WTC11 (cell line): ENCODE measurements at regions not wholly inside any gene's neighbourhood (a gene's known extent, or its start where the extent isn't known, plus 50 kb on each side); places are given as distances from the start of the nearest gene placed in this dataset.

Experiments used
- ATAC-seq: fragments of 200-7000 bp; cut with Tn5 transposase; 2 replicates; pipeline ENCODE4 v1.10.0; 2021; ENCODE audit warnings: mild to moderate bottlenecking, moderate library complexity
- CTCF ChIA-PET: fragments of 300-600 bp; sonication (Branson Sonifier 250); formaldehyde crosslinking; loops from one replicate; lab custom pipeline; 2021; ENCODE audit warnings: antibody characterized with exemption; lab: Charles Lee
- POLR2A ChIA-PET: fragments of 350-600 bp; sonication (Branson Sonifier 250); formaldehyde crosslinking; loops from one replicate; lab custom pipeline; 2021; ENCODE audit warnings: antibody characterized with exemption; lab: Charles Lee
- DNase-seq: peaks from one replicate; pipeline ENCODE4 v3.0.0; 2021; ENCODE audit warnings: low spot score
- H3K27ac Mint-ChIP-seq: 2 replicates; pipeline ENCODE4 v1.8.0; 2021; ENCODE audit warnings: mixed read lengths
- H3K27me3 Mint-ChIP-seq: 2 replicates; pipeline ENCODE4 v1.8.0; 2021; ENCODE audit warnings: low read depth, mild to moderate bottlenecking, moderate library complexity, mixed read lengths
- H3K36me3 Mint-ChIP-seq: 2 replicates; pipeline ENCODE4 v1.8.0; 2021; ENCODE audit warnings: mixed read lengths
- H3K4me1 Mint-ChIP-seq: 2 replicates; pipeline ENCODE4 v1.8.0; 2022; ENCODE audit warnings: mixed read lengths
- H3K4me3 Mint-ChIP-seq: 2 replicates; pipeline ENCODE4 v1.8.0; 2021; ENCODE audit warnings: mild to moderate bottlenecking, moderate library complexity, mixed read lengths
- H3K9me3 Mint-ChIP-seq: 2 replicates; pipeline ENCODE4 v1.8.0; 2021; ENCODE audit warnings: mixed read lengths
- CBFB ChIP-seq: sonication (generic); formaldehyde crosslinking; IDR thresholded peaks from 2 replicates; pipeline ENCODE4 v1.8.1; 2022; ENCODE audit warnings: mild to moderate bottlenecking, low read depth, missing genetic modification reagents
- CREM ChIP-seq: sonication (generic); formaldehyde crosslinking; IDR thresholded peaks from 2 replicates; pipeline ENCODE4 v1.8.1; 2022; ENCODE audit warnings: mild to moderate bottlenecking, missing genetic modification reagents, moderate library complexity
- EMX1 ChIP-seq: fragments of 250-450 bp; sonication (Bioruptor Pico); IDR thresholded peaks from 2 replicates; pipeline ENCODE4 v1.8.0; 2021; ENCODE audit warnings: mild to moderate bottlenecking
- FOXK1 ChIP-seq: sonication (generic); formaldehyde crosslinking; IDR thresholded peaks from 2 replicates; pipeline ENCODE4 v1.8.0; 2022; ENCODE audit warnings: mild to moderate bottlenecking, moderate library complexity, missing genetic modification reagents
- FOXP1 ChIP-seq: sonication (generic); formaldehyde crosslinking; IDR thresholded peaks from 2 replicates; pipeline ENCODE4 v1.8.0; 2022; ENCODE audit warnings: missing genetic modification reagents, mild to moderate bottlenecking, moderate library complexity, borderline replicate concordance
- GRHL2 ChIP-seq: fragments of 250-450 bp; sonication (Bioruptor Pico); IDR thresholded peaks from 2 replicates; pipeline ENCODE4 v1.8.0; 2022; ENCODE audit warnings: mild to moderate bottlenecking, moderate library complexity; ENCODE audit not compliant: insufficient replicate concordance, severe bottlenecking
- HMGXB4 ChIP-seq: sonication (generic); formaldehyde crosslinking; IDR thresholded peaks from 2 replicates; pipeline ENCODE4 v1.8.1; 2023; ENCODE audit warnings: mild to moderate bottlenecking, moderate library complexity, missing genetic modification reagents
- KAT7 ChIP-seq: sonication (generic); formaldehyde crosslinking; IDR thresholded peaks from 2 replicates; pipeline ENCODE4 v1.8.1; 2023; ENCODE audit warnings: missing genetic modification reagents, mild to moderate bottlenecking, borderline replicate concordance
- MLX ChIP-seq: sonication (generic); formaldehyde crosslinking; IDR thresholded peaks from 2 replicates; pipeline ENCODE4 v1.8.1; 2023; ENCODE audit warnings: mild to moderate bottlenecking, missing genetic modification reagents, moderate library complexity
- NR1H2 ChIP-seq: sonication (generic); formaldehyde crosslinking; IDR thresholded peaks from 2 replicates; pipeline ENCODE4 v1.9.0; 2021; ENCODE audit warnings: mild to moderate bottlenecking, moderate library complexity, missing genetic modification reagents
- PRDM15 ChIP-seq: sonication (generic); formaldehyde crosslinking; IDR thresholded peaks from 2 replicates; pipeline ENCODE4 v1.8.0; 2022; ENCODE audit warnings: missing genetic modification reagents
- RELA ChIP-seq: sonication (generic); formaldehyde crosslinking; IDR thresholded peaks from 2 replicates; pipeline ENCODE4 v1.8.1; 2022; ENCODE audit warnings: missing genetic modification reagents, mild to moderate bottlenecking, borderline replicate concordance
- TCF7 ChIP-seq: sonication (generic); formaldehyde crosslinking; IDR thresholded peaks from 2 replicates; pipeline ENCODE4 v1.8.0; 2022; ENCODE audit warnings: mild to moderate bottlenecking, low read depth, missing genetic modification reagents, moderate library complexity
- TEAD1 ChIP-seq: sonication (generic); formaldehyde crosslinking; IDR thresholded peaks from 2 replicates; pipeline ENCODE4 v1.8.0; 2022; ENCODE audit warnings: mild to moderate bottlenecking, missing genetic modification reagents
- ZBTB21 ChIP-seq: sonication (generic); formaldehyde crosslinking; IDR thresholded peaks from 2 replicates; pipeline ENCODE4 v1.8.1; 2023; ENCODE audit warnings: mild to moderate bottlenecking, missing genetic modification reagents, borderline replicate concordance
- ZNF232 ChIP-seq: sonication (generic); formaldehyde crosslinking; IDR thresholded peaks from 2 replicates; pipeline ENCODE4 v1.8.0; 2022; ENCODE audit warnings: mild to moderate bottlenecking, missing genetic modification reagents
- ZNF317 ChIP-seq: sonication (generic); formaldehyde crosslinking; IDR thresholded peaks from 2 replicates; pipeline ENCODE4 v1.8.1; 2023; ENCODE audit warnings: low read depth, mild to moderate bottlenecking, moderate library complexity, missing genetic modification reagents, borderline replicate concordance
- TF ChIP-seq, protein P1 (sequence below): sonication (generic); formaldehyde crosslinking; IDR thresholded peaks from 2 replicates; pipeline ENCODE4 v1.8.0; 2023; ENCODE audit warnings: mild to moderate bottlenecking, missing genetic modification reagents
- TF ChIP-seq, protein P2 (sequence below): fragments of 250-450 bp; sonication (Bioruptor Pico); IDR thresholded peaks from 2 replicates; pipeline ENCODE4 v1.9.0; 2021; ENCODE audit warnings: mild to moderate bottlenecking
- TF ChIP-seq, protein P3 (sequence below): sonication (generic); formaldehyde crosslinking; IDR thresholded peaks from 2 replicates; pipeline ENCODE4 v1.8.0; 2022; ENCODE audit warnings: mild to moderate bottlenecking, missing genetic modification reagents

DNA sequence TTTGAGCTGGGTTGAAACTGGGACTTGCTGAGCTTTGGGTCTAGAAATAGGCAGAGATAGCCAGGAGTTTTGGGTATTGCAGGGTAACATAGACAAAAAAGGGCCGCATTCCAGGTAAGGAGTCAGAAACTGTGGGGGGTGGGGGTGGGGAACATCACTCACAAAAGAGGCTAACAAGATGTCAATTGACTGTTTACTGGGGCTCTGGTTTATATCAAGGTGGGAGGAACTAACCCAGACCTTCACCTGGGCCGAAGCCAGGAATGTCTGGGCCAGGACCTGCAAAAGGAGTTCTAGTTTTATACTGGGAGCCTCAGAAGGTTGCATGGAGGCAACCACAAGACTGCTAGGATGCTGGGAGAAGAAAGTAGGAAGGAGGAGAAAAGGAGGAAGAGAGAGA lies 154.4 kb downstream of the EMP1 start:
- H3K36me3 Mint-ChIP-seq, result no peaks in the 10 kb centered on the region
- CTCF ChIA-PET, result interaction anchor here (1.5 to 1.7 kb wide), 2 partner anchors 11 to 73 kb away, joined by 9 to 14 read pairs; no protein-coding TSS in a partner anchor
- H3K9me3 Mint-ChIP-seq, result no peaks in the 10 kb centered on the region; the same call in 1 of the 2 replicates
- peaks cover 9% of the 10 kb centered on the region for H3K4me1 Mint-ChIP-seq
- ATAC-seq (peak; percentile 48), DNase-seq (no peak)
- no peaks in the 10 kb centered on the region for H3K27me3 Mint-ChIP-seq
- POLR2A ChIA-PET, result interaction anchor here (0.6 kb wide), 1 partner anchor 11 kb away, joined by 4 read pairs; no protein-coding TSS in a partner anchor
- no peak for TF ChIP-seq EMX1 (CRISPR knock-in tag)
- TF ChIP-seq, protein P1, sequence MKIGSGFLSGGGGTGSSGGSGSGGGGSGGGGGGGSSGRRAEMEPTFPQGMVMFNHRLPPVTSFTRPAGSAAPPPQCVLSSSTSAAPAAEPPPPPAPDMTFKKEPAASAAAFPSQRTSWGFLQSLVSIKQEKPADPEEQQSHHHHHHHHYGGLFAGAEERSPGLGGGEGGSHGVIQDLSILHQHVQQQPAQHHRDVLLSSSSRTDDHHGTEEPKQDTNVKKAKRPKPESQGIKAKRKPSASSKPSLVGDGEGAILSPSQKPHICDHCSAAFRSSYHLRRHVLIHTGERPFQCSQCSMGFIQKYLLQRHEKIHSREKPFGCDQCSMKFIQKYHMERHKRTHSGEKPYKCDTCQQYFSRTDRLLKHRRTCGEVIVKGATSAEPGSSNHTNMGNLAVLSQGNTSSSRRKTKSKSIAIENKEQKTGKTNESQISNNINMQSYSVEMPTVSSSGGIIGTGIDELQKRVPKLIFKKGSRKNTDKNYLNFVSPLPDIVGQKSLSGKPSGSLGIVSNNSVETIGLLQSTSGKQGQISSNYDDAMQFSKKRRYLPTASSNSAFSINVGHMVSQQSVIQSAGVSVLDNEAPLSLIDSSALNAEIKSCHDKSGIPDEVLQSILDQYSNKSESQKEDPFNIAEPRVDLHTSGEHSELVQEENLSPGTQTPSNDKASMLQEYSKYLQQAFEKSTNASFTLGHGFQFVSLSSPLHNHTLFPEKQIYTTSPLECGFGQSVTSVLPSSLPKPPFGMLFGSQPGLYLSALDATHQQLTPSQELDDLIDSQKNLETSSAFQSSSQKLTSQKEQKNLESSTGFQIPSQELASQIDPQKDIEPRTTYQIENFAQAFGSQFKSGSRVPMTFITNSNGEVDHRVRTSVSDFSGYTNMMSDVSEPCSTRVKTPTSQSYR (CRISPR knock-in tag), result no peak
- TF ChIP-seq, protein P2, sequence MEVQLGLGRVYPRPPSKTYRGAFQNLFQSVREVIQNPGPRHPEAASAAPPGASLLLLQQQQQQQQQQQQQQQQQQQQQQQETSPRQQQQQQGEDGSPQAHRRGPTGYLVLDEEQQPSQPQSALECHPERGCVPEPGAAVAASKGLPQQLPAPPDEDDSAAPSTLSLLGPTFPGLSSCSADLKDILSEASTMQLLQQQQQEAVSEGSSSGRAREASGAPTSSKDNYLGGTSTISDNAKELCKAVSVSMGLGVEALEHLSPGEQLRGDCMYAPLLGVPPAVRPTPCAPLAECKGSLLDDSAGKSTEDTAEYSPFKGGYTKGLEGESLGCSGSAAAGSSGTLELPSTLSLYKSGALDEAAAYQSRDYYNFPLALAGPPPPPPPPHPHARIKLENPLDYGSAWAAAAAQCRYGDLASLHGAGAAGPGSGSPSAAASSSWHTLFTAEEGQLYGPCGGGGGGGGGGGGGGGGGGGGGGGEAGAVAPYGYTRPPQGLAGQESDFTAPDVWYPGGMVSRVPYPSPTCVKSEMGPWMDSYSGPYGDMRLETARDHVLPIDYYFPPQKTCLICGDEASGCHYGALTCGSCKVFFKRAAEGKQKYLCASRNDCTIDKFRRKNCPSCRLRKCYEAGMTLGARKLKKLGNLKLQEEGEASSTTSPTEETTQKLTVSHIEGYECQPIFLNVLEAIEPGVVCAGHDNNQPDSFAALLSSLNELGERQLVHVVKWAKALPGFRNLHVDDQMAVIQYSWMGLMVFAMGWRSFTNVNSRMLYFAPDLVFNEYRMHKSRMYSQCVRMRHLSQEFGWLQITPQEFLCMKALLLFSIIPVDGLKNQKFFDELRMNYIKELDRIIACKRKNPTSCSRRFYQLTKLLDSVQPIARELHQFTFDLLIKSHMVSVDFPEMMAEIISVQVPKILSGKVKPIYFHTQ (CRISPR knock-in tag), result no peak
- TF ChIP-seq RELA (CRISPR knock-in tag), result no peak
- TF ChIP-seq ZNF232 (CRISPR knock-in tag), result no peak
- no peak for TF ChIP-seq ZNF317
- TF ChIP-seq ZBTB21 (CRISPR knock-in tag), result no peak
- no peak for TF ChIP-seq FOXK1 (CRISPR knock-in tag)
- TF ChIP-seq NR1H2, result no peak
- TF ChIP-seq, protein P3, sequence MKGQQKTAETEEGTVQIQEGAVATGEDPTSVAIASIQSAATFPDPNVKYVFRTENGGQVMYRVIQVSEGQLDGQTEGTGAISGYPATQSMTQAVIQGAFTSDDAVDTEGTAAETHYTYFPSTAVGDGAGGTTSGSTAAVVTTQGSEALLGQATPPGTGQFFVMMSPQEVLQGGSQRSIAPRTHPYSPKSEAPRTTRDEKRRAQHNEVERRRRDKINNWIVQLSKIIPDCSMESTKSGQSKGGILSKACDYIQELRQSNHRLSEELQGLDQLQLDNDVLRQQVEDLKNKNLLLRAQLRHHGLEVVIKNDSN (CRISPR knock-in tag), result no peak
- TF ChIP-seq TCF7 (CRISPR knock-in tag), result no peak
- no peak for TF ChIP-seq CBFB (CRISPR knock-in tag)
- no peak for TF ChIP-seq GRHL2 (CRISPR knock-in tag)
- no peak for TF ChIP-seq TEAD1
- no peak for TF ChIP-seq KAT7
- no peak overlapping the region for H3K4me3 Mint-ChIP-seq
- H3K27ac Mint-ChIP-seq, result no peak overlapping the region

- H3K27ac Mint-ChIP-seq, result no peak overlapping the region
- no peak overlapping the region for H3K4me3 Mint-ChIP-seq
- H3K4me1 Mint-ChIP-seq, result peaks cover 9% of the 10 kb centered on the region
- DNase-seq (no peak), ATAC-seq (no peak)
- no peaks in the 10 kb centered on the region; the same call in 1 of the 2 replicates for H3K9me3 Mint-ChIP-seq
- H3K27me3 Mint-ChIP-seq, result no peaks in the 10 kb centered on the region
- CTCF ChIA-PET, result interaction anchor here (1.5 to 1.7 kb wide), 2 partner anchors 12 to 72 kb away, joined by 9 to 14 read pairs; no protein-coding TSS in a partner anchor
- POLR2A ChIA-PET, result interaction anchor here (0.6 kb wide), 1 partner anchor 12 kb away, joined by 4 read pairs; no protein-coding TSS in a partner anchor
- no peaks in the 10 kb centered on the region for H3K36me3 Mint-ChIP-seq
- no peak for TF ChIP-seq HMGXB4 (CRISPR knock-in tag)
- TF ChIP-seq CREM (CRISPR knock-in tag), result no peak
- no peak for TF ChIP-seq MLX (CRISPR knock-in tag)
- TF ChIP-seq PRDM15 (CRISPR knock-in tag), result no peak
- TF ChIP-seq, protein P3 (CRISPR knock-in tag), result no peak
- TF ChIP-seq ZBTB21 (CRISPR knock-in tag), result no peak
- TF ChIP-seq FOXP1 (CRISPR knock-in tag), result no peak
These were observed 153.9 kb downstream of the EMP1 start for GRCh38 chr12:13350381-13350780.
